Left lung (tissue), 4 donors: ENCODE measurements at regions not wholly inside any gene's neighbourhood (a gene's known extent, or its start where the extent isn't known, plus 50 kb on each side); places are given as distances from the start of the nearest gene placed in this dataset.

ENCODE experiments used
- ATAC-seq: fragments of 200-7000 bp; cut with Tn5 transposase; one replicate; pipeline ENCODE4 v1.9.1; 2020; ENCODE audit warnings: moderate library complexity
- DNase-seq, 4 donors: peaks; one replicate each; pipeline ENCODE4 v3.0.0-alpha.2; 2013 to 2020
- H3K27ac ChIP-seq, 2 donors: fragments of 200-600 bp; sonication (generic) in 1 of 2; one replicate each; pipeline versions ENCODE4 v1.5.0 to v1.8.0; 2020 to 2021
- H3K27me3 ChIP-seq, 2 donors: fragments of 200-600 bp; sonication (generic) in 1 of 2; one replicate each; pipeline versions ENCODE4 v1.5.0 to v1.8.0; 2020 to 2021
- H3K36me3 ChIP-seq, 2 donors: fragments of 200-600 bp; sonication (generic) in 1 of 2; one replicate each; pipeline versions ENCODE4 v1.5.0 to v1.8.0; 2020 to 2021
- H3K4me1 ChIP-seq, 2 donors: fragments of 200-600 bp; one replicate each; pipeline ENCODE4 v1.8.0; 2021
- H3K4me3 ChIP-seq, 2 donors: fragments of 200-600 bp; sonication (generic) in 1 of 2; one replicate each; pipeline versions ENCODE4 v1.5.0 to v1.8.0; 2020 to 2021; ENCODE audit warnings: mild to moderate bottlenecking in 1 of 2
- H3K9me3 ChIP-seq, 2 donors: fragments of 200-600 bp; sonication (generic) in 1 of 2; one replicate each; pipeline versions ENCODE4 v1.5.0 to v1.8.0; 2020 to 2021
- CTCF ChIP-seq, 2 donors: fragments of 200-600 bp; sonication (generic) in 1 of 2; IDR thresholded peaks; one replicate each; pipeline versions ENCODE4 v1.5.0 to v1.8.0; 2021; ENCODE audit warnings: antibody characterized with exemption in 2 of 2
- intact Hi-C, 2 donors: fragments of 100-400 bp; cut with DNase I; formaldehyde crosslinking; loops; one replicate each; pipeline versions ENCODE4 v1.11.2 to v1.14.2; 2022
- donor health status: DM: no; HTN: yes; CAD: no.
- donor health status: DM: no; HTN: no; CAD: no.

- no peak for TF ChIP-seq CTCF (IDR thresholded peaks at IDR 0.05)
- ATAC-seq (no peak), DNase-seq (no peak)
- no peak overlapping the region for H3K4me3 ChIP-seq
- H3K9me3 ChIP-seq: no peaks in the 10 kb centered on the region
- no peaks in the 10 kb centered on the region for H3K4me1 ChIP-seq
- intact Hi-C loops: no loop called here
- no peaks in the 10 kb centered on the region for H3K36me3 ChIP-seq
- no peaks in the 10 kb centered on the region for H3K27me3 ChIP-seq
- no peak overlapping the region for H3K27ac ChIP-seq
Observed at GRCh38 chr5:3020426-3020825, 268.9 kb upstream of the IRX2 start.

- no peak overlapping the region for H3K27ac ChIP-seq
- ATAC-seq (no peak), DNase-seq (no peak)
- TF ChIP-seq CTCF (IDR thresholded peaks at IDR 0.05): no peak
- no peak overlapping the region for H3K4me3 ChIP-seq
- no peaks in the 10 kb centered on the region for H3K27me3 ChIP-seq
- no peaks in the 10 kb centered on the region for H3K36me3 ChIP-seq
- no peaks in the 10 kb centered on the region for H3K4me1 ChIP-seq
- intact Hi-C loops: no loop called here
- H3K9me3 ChIP-seq: no peaks in the 10 kb centered on the region
Observed at GRCh38 chr5:3019045-3019444, 267.6 kb upstream of the IRX2 start.

GRCh38 chr5:3011764-3012017, 260.2 kb upstream of the IRX2 start:
- no peaks in the 10 kb centered on the region for H3K4me1 ChIP-seq
- no peak for TF ChIP-seq CTCF (IDR thresholded peaks at IDR 0.05)
- intact Hi-C loops: no loop called here
- no peak for ATAC-seq
- no peak for DNase-seq
- no peaks in the 10 kb centered on the region for H3K9me3 ChIP-seq
- no peak overlapping the region for H3K4me3 ChIP-seq
- no peaks in the 10 kb centered on the region for H3K36me3 ChIP-seq
- no peak overlapping the region for H3K27ac ChIP-seq
- H3K27me3 ChIP-seq: no peaks in the 10 kb centered on the region

- no peak overlapping the region for H3K27ac ChIP-seq
- intact Hi-C loops: no loop called here
- no peak for TF ChIP-seq CTCF (IDR thresholded peaks at IDR 0.05)
- H3K9me3 ChIP-seq: no peaks in the 10 kb centered on the region
- H3K36me3 ChIP-seq: no peaks in the 10 kb centered on the region
- no peak for ATAC-seq
- H3K4me3 ChIP-seq: no peak overlapping the region
- no peaks in the 10 kb centered on the region for H3K27me3 ChIP-seq
- no peak for DNase-seq
- H3K4me1 ChIP-seq: no peaks in the 10 kb centered on the region
Observed at GRCh38 chr5:3010953-3011763, 259.7 kb upstream of the IRX2 start.

GRCh38 chr5:3010301-3010952, 258.9 kb upstream of the IRX2 start:
- no peak for TF ChIP-seq CTCF (IDR thresholded peaks at IDR 0.05)
- DNase-seq: no peak
- no peak for ATAC-seq

More at GRCh38 chr5:3010301-3010952, 258.9 kb upstream of the IRX2 start:
- Histone ChIP-seq H3K4me3 (no peak overlapping the region), H3K36me3 (no peaks in the 10 kb centered on the region), H3K27me3 (no peaks in the 10 kb centered on the region), H3K9me3 (no peaks in the 10 kb centered on the region), H3K4me1 (no peaks in the 10 kb centered on the region), H3K27ac (no peak overlapping the region)
- intact Hi-C loops: no loop called here
